ENCODE measurements at regions not wholly inside any gene's neighbourhood (a gene's known extent, or its start where the extent isn't known, plus 50 kb on each side); places are given as distances from the start of the nearest gene placed in this dataset.
"Not testable (repeated sequence)": the region's sequence is repeated elsewhere in the genome, so short reads cannot be mapped to it uniquely, and the experiment has no call there.

DNA sequence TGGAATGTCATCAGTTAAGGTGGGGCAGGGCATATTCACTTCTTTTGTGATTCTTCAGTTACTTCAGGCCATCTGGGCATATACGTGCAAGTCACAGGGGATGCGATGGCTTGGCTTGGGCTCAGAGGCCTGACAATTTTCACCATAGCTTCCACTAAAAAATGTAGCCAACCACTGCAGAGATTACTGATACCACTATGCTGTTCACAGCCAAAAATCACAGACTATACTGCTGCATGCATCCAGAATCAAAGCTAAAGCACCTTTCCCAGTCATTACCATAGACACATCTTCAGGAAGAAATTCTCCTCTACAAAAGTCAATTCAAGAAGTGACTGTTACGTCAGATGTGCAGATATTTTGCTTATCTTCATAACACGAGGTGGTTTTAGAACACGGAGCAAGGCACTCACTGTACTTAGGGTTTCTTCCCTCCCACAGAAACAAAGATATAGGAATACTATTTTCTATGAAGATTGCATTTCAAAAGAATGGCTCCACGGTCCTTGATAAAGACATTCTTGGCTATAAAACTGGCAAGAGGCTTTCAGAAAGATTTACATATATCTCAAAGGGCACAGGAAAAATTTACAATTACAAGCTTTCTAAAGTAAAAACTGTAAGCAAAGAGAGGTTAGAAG is 1556.6 kb upstream of the PRR20A start:
- no peak for DNase-seq

DNA sequence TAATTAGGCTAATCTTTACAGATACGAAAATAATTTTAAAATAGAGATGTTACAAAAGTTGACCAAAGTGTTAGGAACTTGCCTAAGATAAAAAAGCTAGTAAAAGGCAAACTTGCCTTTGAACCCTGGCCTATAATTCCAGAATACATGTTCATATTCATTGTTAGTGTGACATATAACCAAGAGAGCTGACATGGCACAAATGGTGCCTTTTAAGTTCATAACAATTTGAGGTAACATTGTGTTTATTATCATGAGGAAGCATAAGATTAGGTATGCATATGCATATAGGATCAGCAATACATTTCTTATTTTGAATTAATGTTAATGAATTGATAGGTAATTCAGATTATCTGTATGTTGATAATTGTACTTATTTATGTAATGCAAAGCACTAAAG is 1537.9 kb upstream of the PRR20A start:
- DNase-seq: no peak

- DNase-seq: no peak
These were observed 1534.6 kb upstream of the PRR20A start for GRCh38 chr13:55606045-55606665.

- no peak for DNase-seq
These were observed 1527.1 kb upstream of the PRR20A start for GRCh38 chr13:55613429-55614187.

GRCh38 chr13:55615081-55615480 is 1525.6 kb upstream of the PRR20A start:
- no peak for DNase-seq

DNA sequence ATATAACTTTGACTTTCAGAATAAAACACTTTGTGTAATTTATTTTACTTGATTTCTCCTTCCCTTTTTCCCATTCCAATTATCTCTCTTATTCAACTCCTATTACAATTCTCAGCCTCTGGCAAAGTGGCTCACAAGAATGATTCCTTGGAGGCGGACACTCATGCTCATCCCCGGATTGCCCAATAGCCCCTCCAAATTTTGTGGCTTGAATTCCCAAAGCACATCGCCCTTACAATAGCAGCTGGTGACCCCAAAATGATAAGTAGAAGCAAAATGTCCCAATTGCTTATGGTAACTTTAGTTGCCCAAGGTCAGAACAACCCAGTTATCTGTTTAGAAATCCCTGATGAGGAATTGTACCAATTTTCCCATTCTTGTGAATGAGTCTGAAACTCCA is 1523.5 kb upstream of the PRR20A start:
- no peak for DNase-seq

DNA sequence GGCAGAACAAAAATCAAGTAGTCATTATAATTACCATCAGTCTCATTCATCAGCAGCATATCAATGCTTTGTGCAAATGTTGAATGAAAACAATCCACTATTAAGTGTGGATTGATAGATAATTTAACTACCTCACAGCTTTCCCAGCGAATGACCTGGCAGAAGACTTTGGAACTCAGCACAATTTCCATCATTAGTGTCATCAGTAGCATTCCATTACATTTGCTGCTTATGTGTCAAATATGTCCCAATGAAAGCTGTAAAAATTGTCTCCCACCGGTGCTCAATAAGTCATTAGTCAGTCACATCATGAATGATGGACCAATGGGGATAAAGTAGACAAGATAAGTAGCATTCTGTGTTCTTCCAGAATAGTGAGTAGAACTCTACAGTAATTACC is 1513.5 kb upstream of the PRR20A start:
- no peak for DNase-seq

- DNase-seq: no peak
These were observed 1508.3 kb upstream of the PRR20A start for GRCh38 chr13:55632402-55632801.

DNA sequence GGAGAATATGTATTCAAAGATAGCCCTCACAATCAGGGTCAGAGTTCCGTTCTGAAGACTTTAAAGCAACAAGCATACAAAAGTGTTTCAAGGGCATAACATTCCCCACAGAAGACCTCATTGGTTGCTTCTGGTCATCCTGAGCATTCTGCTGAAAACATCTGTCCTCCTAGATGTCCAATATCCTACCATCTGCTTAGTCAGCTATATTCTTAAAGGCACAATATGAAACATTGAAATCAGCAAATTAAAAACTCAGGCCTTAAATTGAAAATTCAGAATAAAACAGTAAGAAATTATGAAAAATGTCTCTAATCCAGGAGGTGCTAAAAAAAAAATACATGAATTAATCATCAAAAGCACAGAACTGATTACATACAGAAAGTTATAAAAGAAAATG is 1491.2 kb upstream of the PRR20A start:
- no peak for DNase-seq

DNA sequence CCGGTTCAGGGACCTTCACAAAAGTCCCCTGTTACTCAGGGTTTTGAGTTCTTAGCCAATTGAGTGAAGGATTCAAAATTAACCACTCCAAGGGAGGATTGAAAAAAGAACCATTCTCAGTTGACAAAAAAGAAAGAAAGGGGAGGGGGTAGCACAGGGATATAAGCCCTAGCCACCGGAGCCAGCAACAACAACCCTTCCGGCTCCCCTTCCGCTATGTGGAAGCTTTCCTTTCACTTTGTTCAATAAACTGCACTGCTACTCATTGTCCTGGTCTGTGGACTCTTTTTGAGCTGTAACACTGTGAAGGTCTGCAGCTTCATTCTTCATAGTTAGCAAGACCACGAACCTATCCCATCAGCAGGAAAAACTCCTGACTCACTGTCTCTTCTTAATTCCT is 1488.1 kb upstream of the PRR20A start:
- no peak for DNase-seq

DNA sequence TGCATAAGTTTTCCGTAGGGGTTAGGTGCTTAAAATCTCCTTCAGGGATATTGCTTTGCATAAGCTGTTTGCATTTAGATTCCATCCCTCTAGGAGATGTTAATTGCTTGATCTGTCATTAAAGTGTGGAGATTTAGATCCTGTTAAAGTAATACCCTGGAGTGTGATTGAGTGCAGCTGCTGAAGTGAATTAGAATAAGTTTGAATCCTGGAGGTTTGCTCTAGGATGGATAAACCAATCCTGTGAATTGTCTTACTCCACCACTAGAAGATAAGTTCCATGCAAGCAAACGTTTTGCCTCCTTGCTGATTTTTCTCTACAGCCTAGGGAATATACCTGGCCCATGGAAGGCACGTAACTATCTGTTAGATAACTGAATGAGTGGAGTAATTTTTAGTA is 1487.2 kb upstream of the PRR20A start:
- no peak for DNase-seq

GRCh38 chr13:55654243-55654642 is 1486.5 kb upstream of the PRR20A start:
- DNase-seq: no peak

DNA sequence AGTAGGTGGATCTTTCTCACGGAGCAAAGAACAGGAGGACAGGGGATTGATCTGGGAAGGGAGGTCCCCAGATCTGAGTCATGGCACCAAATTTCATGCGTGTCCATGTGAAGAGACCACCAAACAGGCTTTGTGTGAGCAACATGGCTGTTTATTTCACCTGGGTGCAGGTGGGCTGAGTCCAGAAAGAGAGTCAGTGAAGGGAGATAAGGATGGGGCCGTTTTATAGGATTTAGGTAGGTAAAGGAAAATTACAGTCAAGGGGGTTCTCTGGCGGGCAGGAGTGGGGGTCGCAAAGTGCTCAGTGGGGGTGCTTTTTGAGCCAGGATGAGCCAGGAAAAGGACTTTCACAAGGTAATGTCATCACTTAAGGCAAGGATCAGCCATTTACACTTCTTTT is 1480.5 kb upstream of the PRR20A start:
- DNase-seq: not testable (repeated sequence)

DNA sequence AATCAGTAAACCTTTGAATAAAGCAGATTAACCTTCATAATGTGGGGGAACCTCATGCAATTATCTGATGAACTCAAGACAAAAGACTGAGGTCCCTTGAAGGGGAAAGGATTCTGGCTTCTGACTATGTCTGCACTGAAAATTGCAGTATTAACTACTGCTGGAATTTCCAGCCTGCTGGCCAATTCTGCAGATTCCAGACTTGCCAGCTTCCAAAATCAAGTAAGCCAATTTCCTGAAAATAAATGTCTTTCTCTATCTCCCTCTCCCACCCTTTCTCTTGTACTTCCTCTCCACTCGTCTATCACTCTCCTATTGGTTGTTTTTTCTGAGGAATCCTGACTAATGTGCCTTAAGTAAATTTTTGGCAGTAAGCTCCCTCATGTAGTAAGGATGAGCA is 1479.9 kb upstream of the PRR20A start:
- DNase-seq: no peak

DNA sequence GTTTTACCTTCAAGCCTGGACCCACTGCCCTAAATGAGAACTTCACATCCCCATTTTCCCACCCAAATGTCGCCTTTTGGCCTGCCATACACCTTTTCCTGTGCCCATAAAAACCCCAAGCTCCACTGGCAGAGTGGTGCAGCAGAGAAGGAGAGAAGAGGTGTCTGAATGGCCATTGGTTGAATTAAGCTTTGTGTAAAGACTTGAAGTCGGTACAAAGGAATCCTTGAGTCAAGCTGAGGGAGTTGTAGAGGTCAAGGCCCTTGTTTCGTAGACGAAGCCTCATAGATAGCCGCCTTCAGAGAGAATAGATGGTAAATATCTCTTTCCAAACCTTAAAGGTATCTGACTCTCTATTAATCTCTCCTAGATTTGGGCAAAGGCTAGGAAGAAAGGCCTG is 1479.2 kb upstream of the PRR20A start:
- DNase-seq: no peak

DNA sequence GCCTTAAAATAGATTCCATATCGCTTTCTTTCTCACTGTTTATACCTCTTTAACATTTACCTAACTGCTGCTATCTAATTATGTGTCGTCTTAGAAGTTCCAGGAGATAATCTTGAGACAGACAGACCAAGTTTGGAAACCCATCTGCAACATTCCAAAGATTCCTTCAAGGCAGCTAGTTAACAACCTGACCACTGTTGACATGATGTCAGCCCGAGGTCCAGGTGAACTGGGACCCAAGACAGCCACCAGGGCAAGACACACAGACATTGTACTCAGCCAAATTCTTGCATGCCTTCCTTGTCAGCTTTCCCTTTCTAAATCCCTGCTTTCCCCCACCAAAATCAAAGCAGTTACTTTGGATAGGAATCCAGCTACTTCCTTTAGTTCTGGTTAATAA is 1476.5 kb upstream of the PRR20A start:
- no peak for DNase-seq

DNA sequence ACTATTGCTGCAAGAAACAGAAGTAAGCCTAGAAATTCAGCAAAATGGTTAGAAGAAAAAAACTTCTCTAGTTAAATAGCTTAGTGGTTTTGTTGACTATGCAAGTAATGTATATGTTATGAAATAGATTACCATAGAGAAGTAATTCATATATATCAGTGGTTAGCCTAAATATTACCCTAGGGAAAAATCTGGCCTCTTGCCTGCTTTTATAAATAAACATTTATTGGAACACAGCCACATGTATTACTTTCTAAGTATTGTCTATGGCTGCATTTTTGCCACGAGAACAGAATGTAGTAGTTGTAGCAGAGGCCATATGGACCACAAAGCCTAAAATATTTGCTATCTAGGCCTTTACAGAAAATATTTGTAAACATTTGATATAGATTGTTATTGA is 1471.7 kb upstream of the PRR20A start:
- no peak for DNase-seq

DNA sequence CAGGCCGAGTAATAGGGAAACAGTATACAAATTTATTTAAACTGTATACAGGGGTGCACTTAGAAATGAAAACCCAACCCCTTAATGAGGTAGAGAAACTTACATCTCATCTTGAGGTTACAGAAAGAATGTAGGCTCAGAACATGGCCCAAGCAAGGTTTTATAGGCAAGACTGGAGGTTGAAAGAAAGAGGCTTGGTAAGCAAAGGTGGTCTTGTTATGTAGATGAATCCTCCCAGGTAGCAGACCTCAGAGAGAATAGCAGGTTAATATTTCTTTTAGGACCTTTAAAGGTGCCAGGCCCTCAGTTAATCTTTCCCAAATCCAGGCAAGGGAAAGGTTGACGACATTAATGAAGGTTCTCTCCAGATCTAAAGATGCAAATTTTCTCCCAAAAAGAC is 1466.8 kb upstream of the PRR20A start:
- no peak for DNase-seq

DNA sequence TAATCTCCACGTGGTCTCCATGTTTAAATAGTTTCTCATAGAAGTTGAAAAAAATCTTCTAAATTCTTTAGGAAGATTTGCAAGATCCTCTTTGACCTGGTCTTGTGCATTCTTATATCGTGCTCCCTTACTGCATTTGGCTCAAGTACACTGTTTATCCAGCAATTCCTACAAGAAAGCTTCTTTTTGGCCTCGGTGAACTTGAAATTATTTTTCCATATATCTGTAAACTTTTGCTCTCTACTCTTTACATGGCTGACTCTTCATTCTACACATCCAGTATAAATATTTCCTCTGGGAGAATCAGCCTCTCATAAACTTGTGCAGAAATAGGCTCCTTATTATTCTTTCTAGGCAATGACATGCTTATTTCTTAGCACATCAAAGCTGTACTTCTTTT is 1457.9 kb upstream of the PRR20A start:
- DNase-seq: no peak

DNA sequence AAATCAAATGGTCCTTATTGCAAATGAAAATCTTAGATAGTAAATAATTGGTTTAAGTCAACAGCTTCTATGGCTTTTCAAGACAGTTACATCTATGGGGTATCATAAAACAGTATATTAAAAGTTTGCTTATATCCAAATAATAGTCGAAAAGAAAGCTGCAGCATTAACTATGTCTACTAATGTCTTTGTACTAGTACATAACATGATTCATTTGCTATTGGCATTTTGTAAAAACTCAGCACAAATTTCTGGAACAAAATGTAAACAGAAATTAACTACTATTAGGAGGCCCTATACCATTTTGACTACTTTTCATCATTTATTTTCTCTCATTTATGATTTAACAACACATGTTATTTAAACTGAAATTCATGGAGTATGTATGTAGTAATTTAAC is 1435.2 kb upstream of the PRR20A start:
- no peak for DNase-seq

GRCh38 chr13:55705971-55706370 is 1434.7 kb upstream of the PRR20A start:
- no peak for DNase-seq

GRCh38 chr13:55714120-55714519 is 1426.6 kb upstream of the PRR20A start:
- no peak for DNase-seq

- no peak for DNase-seq
These were observed 1413.0 kb upstream of the PRR20A start for GRCh38 chr13:55727683-55728082.

GRCh38 chr13:55728247-55728646 is 1412.5 kb upstream of the PRR20A start:
- DNase-seq: no peak

- DNase-seq: no peak
These were observed 1394.9 kb upstream of the PRR20A start for GRCh38 chr13:55745828-55746227.

Measured in CD4-positive, alpha-beta T cell treated with Interleukin-12 subunit alpha and Interleukin-12 subunit beta, for 1 hour (primary cell).